ENCODE measurements at regions not wholly inside any gene's neighbourhood (a gene's known extent, or its start where the extent isn't known, plus 50 kb on each side); places are given as distances from the start of the nearest gene placed in this dataset.
A peak's percentile ranks its signal among the peaks of the same experiment; 100 is the strongest.

DNA sequence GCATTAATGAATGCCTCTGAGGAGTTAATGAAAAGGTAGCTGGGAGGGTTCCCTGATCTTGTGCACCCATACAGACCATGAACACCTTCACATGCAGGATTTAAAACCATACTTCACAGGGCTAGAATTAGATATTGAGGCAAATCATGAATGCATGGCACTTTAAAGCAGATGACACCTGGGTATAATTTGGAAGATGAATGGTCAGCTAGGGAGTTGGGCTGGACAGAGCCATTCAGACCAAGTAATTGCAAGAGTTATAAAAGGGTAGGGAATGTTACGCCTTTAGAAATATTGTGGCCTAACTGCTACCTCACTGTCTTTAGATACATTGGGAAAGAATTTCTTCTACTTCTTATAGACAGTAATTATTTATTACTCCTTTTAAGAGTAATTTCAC, 89.1 kb upstream of the ZNF827 start:
- ChIA-PET CTCF (interaction anchor here (1.0 to 3.3 kb wide), 3 partner anchors 13 to 216 kb away, joined by 3 to 16 read pairs (median 4); no protein-coding TSS in a partner anchor), POLR2A (no interaction called here)
- DNase-seq (ENCODE audit: extremely low spot score), result no peak
- TF ChIP-seq, protein P1, sequence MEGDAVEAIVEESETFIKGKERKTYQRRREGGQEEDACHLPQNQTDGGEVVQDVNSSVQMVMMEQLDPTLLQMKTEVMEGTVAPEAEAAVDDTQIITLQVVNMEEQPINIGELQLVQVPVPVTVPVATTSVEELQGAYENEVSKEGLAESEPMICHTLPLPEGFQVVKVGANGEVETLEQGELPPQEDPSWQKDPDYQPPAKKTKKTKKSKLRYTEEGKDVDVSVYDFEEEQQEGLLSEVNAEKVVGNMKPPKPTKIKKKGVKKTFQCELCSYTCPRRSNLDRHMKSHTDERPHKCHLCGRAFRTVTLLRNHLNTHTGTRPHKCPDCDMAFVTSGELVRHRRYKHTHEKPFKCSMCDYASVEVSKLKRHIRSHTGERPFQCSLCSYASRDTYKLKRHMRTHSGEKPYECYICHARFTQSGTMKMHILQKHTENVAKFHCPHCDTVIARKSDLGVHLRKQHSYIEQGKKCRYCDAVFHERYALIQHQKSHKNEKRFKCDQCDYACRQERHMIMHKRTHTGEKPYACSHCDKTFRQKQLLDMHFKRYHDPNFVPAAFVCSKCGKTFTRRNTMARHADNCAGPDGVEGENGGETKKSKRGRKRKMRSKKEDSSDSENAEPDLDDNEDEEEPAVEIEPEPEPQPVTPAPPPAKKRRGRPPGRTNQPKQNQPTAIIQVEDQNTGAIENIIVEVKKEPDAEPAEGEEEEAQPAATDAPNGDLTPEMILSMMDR (IDR thresholded peaks at IDR 0.05; ENCODE audit: control extremely low read depth, extremely low read depth, low read depth, missing control alignments), result no peak

DNA sequence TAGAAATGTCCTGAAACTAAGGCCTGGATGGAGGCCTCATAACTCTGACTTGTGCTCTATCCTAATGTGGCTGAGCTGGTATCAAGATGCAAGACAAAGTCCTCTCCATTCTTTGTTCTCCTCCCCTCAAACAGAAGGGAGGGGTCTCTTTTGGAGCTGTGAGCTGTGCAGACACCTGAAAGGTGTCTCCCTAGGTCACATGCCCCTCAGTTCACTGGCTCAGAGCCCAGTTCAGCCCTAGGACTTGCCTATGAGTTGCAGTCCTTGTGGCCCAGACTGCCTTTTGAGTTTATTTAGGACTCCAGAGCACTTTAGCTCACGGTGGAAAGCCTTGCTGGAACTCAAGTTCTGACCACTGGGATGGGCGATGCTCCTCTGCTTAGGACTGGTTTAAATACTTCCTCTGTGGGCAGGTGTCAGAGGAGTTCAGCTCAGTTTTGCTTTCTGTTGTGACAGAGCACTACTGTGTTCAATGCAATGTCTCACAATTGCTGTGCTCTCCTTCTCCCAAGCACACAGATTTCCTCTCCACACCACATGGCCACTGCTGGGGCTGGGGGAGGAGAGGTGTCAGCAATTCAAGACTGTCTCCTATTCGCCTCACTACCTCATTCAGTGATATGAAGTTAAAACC, 84.8 kb upstream of the ZNF827 start:
- peak; percentile 25 for DNase-seq (ENCODE audit: extremely low spot score)
- ChIA-PET CTCF (interaction anchor here (0.9 to 1.7 kb wide), 2 partner anchors 11 to 39 kb away, joined by 3 to 4 read pairs; no protein-coding TSS in a partner anchor), POLR2A (no interaction called here)
- TF ChIP-seq, protein P1 (IDR thresholded peaks at IDR 0.05; ENCODE audit: control extremely low read depth, extremely low read depth, low read depth, missing control alignments), result no peak

DNA sequence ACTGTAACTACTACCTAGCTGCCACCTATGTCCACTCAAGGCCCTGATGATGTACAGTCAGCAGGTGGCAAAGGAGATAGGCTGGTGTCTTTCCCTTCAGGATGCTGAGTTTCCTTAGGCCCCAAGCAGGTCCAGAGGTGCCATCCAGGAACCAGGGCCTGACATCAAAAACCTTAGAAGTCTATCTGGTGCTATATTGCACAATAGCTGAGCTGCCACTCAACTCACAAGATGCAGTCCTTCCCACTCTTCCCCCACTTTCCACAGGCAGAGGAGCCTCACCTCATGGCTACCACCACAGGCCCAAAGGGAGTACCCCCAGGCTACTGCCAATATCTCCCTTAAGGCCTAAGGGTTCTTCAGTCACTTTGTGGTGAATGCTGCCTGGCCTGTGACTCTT, 83.9 kb upstream of the ZNF827 start:
- TF ChIP-seq, protein P1 (IDR thresholded peaks at IDR 0.05; ENCODE audit: control extremely low read depth, extremely low read depth, low read depth, missing control alignments), result no peak
- CTCF ChIA-PET, result interaction anchor here (1.0 to 1.7 kb wide), 3 partner anchors 8 to 54 kb away, joined by 3 to 4 read pairs (median 3); no protein-coding TSS in a partner anchor
- DNase-seq (ENCODE audit: extremely low spot score), result no peak
- POLR2A ChIA-PET, result no interaction called here

DNA sequence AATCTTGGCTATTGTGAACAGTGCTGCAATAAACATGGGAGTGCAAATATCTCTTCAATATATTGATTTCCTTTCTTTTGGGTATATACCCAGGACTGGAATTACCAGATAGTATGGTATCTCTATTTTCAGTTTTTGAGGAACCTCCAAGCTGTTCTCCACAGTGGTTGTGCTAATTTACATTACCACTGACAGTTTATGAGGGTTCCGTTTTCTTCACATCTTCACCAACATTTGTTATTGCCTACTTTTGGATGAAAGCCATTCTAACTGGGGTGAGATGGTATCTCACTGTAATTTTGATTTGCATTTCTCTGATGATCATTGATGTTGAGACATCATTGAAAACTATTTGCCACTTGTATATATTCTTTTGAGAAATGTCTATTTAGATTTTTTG, 79.6 kb upstream of the ZNF827 start:
- CTCF ChIA-PET, result interaction anchor here (1.1 to 1.6 kb wide), 2 partner anchors 8 to 57 kb away, joined by 3 read pairs; no protein-coding TSS in a partner anchor
- POLR2A ChIA-PET, result no interaction called here
- no peak for DNase-seq (ENCODE audit: extremely low spot score)
- TF ChIP-seq, protein P1 (IDR thresholded peaks at IDR 0.05; ENCODE audit: control extremely low read depth, extremely low read depth, low read depth, missing control alignments), result no peak

DNA sequence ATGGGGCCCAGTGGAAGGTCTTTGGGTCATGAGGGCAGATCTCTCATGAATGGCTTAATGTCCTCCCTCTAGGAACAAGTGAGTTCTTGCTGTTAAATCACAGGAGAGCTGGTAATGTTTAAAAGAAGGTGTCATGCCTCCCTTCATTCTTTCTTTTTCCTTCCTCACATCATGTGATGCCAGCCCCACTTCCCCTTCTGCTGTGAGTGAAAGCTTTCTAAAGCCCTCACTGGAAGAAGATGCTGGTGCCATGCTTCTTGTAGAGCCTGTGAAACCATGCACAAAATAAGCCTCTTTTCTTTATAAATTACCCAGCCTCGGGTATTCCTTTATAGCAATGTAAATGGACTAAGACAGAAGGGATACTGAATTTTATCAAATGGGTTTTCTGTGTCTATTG, 66.1 kb upstream of the ZNF827 start:
- ChIA-PET POLR2A (no interaction called here), CTCF (no interaction called here)
- TF ChIP-seq, protein P1 (IDR thresholded peaks at IDR 0.05; ENCODE audit: control extremely low read depth, extremely low read depth, low read depth, missing control alignments), result no peak

DNA sequence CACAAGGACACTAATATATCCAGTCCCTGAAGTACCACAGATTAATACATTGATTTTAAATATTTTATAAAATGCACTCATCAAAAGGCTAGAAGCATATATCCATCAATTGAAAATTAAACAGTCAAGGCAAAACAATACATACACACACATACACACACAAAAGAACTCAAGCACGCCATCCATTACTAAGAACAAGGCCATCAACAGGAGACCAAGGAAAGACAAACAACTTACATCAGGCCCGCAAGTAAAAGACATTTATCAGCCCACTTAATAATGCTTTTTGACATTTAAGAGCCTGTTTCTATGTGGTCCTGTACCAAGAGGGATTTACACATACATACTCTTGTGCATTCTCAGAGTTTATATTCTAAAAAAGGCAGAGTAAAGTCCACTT, 50.0 kb upstream of the ZNF827 start:
- TF ChIP-seq, protein P1 (IDR thresholded peaks at IDR 0.05; ENCODE audit: control extremely low read depth, extremely low read depth, low read depth, missing control alignments), result no peak
- ChIA-PET POLR2A (no interaction called here), CTCF (no interaction called here)
- no peak for DNase-seq (ENCODE audit: extremely low spot score)

More for the DNA sequence above, 66.1 kb upstream of the ZNF827 start:
- DNase-seq (ENCODE audit: extremely low spot score), result no peak
